Astrocyte of the spinal cord (primary cell): ENCODE measurements at regions not wholly inside any gene's neighbourhood (a gene's known extent, or its start where the extent isn't known, plus 50 kb on each side); places are given as distances from the start of the nearest gene placed in this dataset.

ENCODE experiments used
- DNase-seq: peaks from one replicate; pipeline ENCODE4 v3.0.0; 2011; ENCODE audit warnings: low read depth, low spot score
- H3K4me3 ChIP-seq: 2 replicates; pipeline ENCODE4 v1.5.1; 2011; ENCODE audit warnings: low read depth, mild to moderate bottlenecking, low read length, moderate library complexity
- in situ Hi-C: cut with HindIII; loops from 2 replicates; pipeline ENCODE4 v1.10.0; 2017; ENCODE audit warnings: low sequenced_read_pairs
- TF ChIP-seq, protein P1 (sequence below): IDR thresholded peaks from 2 replicates; pipeline ENCODE4 v1.5.1; 2012; ENCODE audit warnings: low read depth, mild to moderate bottlenecking, low read length, inconsistent platforms

DNA sequence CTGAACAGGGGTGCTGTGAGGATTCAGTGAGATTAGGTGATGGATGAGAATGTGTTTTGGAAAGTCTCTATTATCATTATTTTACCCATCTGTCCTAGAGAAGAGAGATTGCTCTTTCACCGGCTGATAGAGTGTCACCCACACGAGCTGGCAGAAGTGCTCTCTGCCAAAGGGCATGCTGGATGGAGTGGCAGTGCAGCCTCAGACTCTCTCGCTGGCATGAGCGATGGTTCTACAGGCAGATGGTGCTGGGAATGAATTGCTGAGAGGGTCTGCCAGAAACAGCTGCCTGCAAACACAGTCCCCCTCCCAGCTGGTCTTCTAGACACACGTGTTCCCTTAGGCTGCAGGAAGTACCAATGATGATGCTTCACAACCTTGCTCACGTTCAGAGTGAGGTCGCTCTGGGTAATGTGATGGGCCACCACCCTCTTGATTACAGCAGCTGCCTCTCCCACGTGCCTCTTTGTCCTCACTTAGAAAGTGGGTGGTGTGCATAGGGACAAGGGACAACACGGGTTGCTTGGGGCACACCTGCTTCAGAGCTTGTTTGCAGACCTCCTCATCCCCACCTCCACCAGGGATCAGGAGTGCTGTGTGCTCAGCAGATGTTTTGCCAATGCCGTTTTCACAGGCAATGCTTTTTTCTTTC, 84.7 kb downstream of the FOXA2 start:
- DNase-seq: no peak
- in situ Hi-C loops: no loop called here
- H3K4me3 ChIP-seq: no peak overlapping the region
- TF ChIP-seq, protein P1, sequence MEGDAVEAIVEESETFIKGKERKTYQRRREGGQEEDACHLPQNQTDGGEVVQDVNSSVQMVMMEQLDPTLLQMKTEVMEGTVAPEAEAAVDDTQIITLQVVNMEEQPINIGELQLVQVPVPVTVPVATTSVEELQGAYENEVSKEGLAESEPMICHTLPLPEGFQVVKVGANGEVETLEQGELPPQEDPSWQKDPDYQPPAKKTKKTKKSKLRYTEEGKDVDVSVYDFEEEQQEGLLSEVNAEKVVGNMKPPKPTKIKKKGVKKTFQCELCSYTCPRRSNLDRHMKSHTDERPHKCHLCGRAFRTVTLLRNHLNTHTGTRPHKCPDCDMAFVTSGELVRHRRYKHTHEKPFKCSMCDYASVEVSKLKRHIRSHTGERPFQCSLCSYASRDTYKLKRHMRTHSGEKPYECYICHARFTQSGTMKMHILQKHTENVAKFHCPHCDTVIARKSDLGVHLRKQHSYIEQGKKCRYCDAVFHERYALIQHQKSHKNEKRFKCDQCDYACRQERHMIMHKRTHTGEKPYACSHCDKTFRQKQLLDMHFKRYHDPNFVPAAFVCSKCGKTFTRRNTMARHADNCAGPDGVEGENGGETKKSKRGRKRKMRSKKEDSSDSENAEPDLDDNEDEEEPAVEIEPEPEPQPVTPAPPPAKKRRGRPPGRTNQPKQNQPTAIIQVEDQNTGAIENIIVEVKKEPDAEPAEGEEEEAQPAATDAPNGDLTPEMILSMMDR: no peak

DNA sequence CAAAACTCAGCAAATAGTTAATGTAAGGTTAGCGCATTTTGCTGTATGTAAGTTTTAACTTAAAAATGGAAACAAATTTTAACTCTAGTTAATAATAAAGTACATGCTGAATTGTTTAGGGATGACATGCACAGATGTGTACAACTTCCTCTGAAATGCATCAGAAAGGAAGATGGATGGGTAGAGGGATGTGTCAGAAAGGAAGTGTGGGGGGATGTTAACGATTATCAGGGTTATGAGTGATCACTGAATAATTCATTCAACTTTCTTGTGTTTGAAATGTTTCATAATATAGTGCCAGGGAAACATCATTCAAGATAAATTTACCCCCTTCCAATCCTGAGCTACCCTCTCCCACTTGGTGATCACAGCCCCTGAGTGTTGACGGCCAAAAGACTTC, 87.6 kb downstream of the FOXA2 start:
- TF ChIP-seq, protein P1: no peak
- in situ Hi-C loops: no loop called here
- H3K4me3 ChIP-seq: no peak overlapping the region
- DNase-seq: no peak

DNA sequence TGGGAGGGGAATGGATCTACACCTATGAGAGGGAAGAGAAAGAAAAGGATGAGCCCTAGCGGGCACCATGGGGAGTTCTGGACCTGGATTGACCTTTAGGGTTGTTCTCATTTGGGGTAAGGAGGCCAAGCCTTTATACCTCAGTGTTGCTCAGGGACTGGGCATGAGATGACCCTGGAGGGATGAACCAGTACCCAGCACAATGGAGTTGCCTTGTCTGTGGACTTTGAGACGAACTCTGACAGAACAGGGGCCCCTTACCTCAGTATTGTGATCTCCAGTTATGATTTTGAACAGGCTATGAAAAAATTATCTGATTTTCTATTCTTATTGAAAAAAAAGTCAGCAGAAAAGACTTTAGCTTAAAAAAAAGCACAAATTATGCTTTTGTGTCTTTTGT, 88.6 kb downstream of the FOXA2 start:
- TF ChIP-seq, protein P1: no peak
- in situ Hi-C loops: no loop called here

DNA sequence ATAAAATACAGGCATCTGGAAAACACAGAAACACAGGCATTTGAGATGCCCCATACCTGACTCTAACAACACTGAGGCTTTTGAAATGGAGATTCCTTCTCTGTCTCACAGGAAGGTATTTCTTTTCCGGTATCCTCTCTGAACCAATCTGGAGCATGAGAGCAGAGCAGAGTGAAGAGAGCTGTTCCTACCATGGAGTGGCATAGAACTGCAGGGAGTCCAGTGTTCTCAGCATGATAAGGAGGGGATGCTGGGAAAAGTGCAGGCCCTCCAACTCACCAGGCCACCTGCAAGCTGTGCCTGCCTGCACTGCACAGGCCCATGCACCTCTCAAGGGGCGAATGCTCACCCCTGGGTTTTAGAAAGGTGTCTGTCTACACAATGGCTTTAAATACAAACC, 89.2 kb downstream of the FOXA2 start:
- TF ChIP-seq, protein P1: no peak
- DNase-seq: no peak
- H3K4me3 ChIP-seq: no peak overlapping the region
- in situ Hi-C loops: no loop called here

More for the DNA sequence above, 88.6 kb downstream of the FOXA2 start:
- DNase-seq: no peak
- no peak overlapping the region for H3K4me3 ChIP-seq

DNA sequence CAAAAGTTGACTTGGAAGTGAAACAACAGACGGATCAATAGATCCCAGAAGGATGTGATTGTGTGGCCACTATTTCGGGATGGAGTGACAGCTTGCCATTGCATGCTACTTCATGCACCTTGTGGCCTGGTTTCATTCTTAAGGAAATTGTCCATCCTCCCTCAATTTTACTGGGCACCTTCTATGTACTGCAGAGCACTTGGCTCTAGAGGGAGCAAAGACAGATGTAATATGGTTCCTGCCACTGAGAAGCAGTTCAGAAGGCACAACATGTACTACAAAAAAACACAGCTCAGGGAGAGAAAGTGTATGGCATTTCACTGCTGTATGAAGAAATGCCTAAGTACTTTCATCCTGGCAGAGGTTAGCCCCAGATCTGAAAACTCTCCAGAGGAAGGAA, 91.9 kb downstream of the FOXA2 start:
- in situ Hi-C loops: no loop called here
- TF ChIP-seq, protein P1: no peak
- H3K4me3 ChIP-seq: no peak overlapping the region
- DNase-seq: no peak

DNA sequence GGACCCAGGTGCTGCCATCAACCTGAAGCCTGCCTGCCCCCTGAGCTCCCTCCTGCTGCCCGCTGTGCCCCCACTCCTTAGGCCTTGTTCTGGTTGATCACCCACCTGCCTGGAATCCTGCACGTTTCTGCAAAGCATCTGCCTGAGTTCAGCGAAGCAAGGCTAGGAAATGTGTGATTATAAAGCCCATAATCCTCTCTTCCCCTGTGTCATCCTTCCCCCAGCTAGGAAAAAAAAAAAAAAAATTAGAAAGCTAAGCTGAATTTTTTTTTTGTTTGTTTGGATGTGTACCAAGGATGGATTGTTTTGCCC, 93.2 kb downstream of the FOXA2 start:
- no peak for DNase-seq
- in situ Hi-C loops: no loop called here
- TF ChIP-seq, protein P1: no peak
- no peak overlapping the region for H3K4me3 ChIP-seq
